ENCODE measurements at regions not wholly inside any gene's neighbourhood (a gene's known extent, or its start where the extent isn't known, plus 50 kb on each side); places are given as distances from the start of the nearest gene placed in this dataset.

DNA sequence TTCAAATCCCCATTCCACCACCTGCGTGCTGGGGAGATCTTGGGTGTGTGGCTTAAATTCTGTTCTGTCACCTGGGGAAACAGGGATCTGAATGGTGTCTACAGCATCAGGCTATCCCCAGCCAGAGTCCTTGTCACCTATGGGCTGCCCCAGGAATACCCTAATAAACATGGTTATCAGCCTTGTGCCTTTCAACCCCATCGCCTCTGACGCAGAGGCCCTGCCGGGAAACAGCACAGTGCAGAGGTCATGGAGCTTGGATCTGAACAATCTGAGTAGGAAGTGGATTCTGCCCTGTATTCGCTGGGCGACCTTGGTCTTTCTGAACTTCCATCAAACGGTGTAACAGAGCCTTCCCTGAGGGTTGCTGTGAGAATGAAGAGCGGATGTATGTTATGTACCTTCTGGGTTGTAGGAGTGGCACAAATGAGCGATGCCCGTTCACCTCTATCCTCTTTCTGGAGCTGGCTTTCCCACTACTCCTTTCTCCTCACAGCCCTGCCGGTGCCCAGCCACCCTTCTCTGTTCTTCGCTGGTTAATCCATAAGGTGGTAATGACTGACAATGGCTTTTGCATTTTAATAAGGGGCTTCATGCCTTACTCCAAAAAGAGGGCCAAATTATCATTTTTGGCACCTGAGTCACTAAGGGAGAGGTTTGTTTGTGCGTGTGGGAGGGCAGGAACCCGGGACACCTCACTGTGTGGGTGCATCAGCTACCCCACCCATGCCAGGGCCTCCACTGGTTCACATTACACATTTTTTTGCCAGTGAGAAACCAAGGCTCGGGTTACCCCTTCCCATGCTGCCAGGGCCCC is 256.5 kb downstream of the MYCN start:
- TF ChIP-seq CTCF (IDR thresholded peaks at IDR 0.05; ENCODE audit: low read depth, low read length, missing control alignments) = no peak
- DNase-seq (ENCODE audit: low read depth) = no peak
- no peak overlapping the region for H3K4me3 ChIP-seq (ENCODE audit: low read depth, low read length)

- DNase-seq (ENCODE audit: low read depth) = no peak
- H3K4me3 ChIP-seq (ENCODE audit: low read depth, low read length) = no peak overlapping the region
- TF ChIP-seq CTCF (IDR thresholded peaks at IDR 0.05; ENCODE audit: low read depth, low read length, missing control alignments) = no peak
Observed at GRCh38 chr2:16195681-16196070, 255.3 kb downstream of the MYCN start.

DNA sequence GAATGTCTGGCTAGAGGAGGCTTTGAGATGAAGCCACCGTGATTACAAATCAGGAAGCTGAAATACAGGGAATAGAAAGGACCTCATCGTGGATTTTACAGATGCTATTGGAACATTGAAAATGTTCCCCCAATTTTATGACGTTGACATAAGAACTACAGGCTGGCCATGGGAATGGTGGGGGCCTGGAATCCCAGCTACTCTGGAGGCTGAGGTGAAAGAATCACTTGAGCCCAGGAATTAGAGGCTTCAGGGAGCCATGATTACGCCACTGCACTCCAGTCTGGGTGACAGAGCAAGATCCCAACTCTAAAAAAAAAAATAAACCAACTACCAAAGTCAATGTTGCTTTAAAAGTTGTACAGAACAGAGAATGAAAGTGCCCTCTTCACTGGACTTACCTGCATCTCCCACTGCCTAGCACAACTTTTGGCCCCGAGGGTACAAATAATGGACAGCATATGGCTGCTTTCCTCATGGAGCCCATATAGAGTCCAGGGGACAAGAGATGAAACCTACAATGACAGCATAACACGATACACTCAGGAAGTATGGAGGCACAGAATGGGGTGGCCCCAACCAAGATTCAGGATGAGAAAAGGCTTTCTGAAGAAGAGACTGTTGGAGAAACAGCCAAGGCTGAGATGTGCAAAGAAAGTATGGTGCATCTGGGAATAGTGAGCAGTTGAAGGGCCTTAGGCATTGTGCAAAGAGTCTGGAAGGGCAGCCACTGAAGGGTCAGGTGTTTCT is 254.8 kb downstream of the MYCN start:
- no peak for TF ChIP-seq CTCF (IDR thresholded peaks at IDR 0.05; ENCODE audit: low read depth, low read length, missing control alignments)
- no peak for DNase-seq (ENCODE audit: low read depth)
- no peak overlapping the region for H3K4me3 ChIP-seq (ENCODE audit: low read depth, low read length)

- TF ChIP-seq CTCF (IDR thresholded peaks at IDR 0.05; ENCODE audit: low read depth, low read length, missing control alignments) = no peak
- H3K4me3 ChIP-seq (ENCODE audit: low read depth, low read length) = no peak overlapping the region
- no peak for DNase-seq (ENCODE audit: low read depth)
Observed at GRCh38 chr2:16194530-16194929, 254.2 kb downstream of the MYCN start.

DNA sequence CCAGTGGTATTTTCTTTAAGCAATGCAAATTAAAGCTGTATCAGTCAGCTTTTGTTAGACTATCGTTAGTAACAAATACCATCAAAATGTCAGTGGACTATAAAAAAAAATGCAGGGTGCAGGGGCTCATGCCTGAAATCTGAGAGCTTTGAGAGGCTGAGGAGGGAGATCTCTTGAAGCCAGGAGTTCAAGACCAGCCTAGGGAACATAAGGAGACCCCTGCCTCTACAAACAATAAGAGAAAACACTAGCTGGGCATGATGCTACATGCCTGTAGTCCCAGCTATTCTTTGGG is 253.7 kb downstream of the MYCN start:
- DNase-seq (ENCODE audit: low read depth) = no peak
- no peak overlapping the region for H3K4me3 ChIP-seq (ENCODE audit: low read depth, low read length)
- TF ChIP-seq CTCF (IDR thresholded peaks at IDR 0.05; ENCODE audit: low read depth, low read length, missing control alignments) = no peak

DNA sequence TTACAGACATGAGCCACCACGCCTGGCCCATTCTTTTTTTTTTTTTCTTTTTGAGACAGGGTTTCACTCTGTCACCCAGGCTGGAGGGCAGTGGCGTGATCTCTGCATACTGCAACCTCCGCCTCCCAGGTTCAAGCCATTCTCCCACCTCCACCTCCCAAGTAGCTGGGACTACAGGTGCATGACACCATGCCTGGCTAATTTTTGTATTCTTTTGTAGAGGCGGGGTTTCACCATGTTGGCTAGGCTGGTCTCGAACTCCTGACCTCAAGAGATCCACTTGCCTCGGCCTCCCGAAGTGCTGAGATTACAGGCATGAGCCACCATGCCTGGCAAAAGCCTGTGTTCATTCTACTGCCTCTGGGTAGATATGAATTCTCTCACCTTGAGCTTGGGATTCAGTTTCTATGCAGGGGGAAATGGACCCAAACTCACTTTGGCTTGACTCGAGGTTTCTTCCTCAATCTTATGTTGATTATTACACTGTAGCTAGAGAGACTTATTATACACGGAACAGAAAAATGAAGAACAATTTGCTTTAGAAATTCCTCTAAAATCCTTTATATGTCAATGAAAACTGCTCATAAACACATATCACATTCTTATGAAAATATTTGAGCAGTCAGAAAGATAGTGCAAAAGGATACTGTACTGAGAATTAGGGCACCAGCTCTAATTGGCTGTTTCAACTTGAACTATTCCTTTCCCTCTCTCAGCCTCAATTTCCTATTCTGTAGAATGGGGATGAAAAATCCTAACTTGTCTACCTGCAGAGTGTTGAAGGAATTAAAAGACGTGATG is 252.3 kb downstream of the MYCN start:
- DNase-seq (ENCODE audit: low read depth) = no peak
- no peak for TF ChIP-seq CTCF (IDR thresholded peaks at IDR 0.05; ENCODE audit: low read depth, low read length, missing control alignments)
- no peak overlapping the region for H3K4me3 ChIP-seq (ENCODE audit: low read depth, low read length)

Measured in GM12864 (cell line).